H1 (cell line): ENCODE measurements at regions not wholly inside any gene's neighbourhood (a gene's known extent, or its start where the extent isn't known, plus 50 kb on each side); places are given as distances from the start of the nearest gene placed in this dataset.

Experiments used
- ATF2 ChIP-seq: IDR thresholded peaks from 2 replicates; pipeline ENCODE4 v1.6.1; 2012; ENCODE audit warnings: low read length, inconsistent platforms
- BACH1 ChIP-seq: IDR thresholded peaks from 2 replicates; pipeline ENCODE4 v1.6.1; 2012; ENCODE audit warnings: low read length, improper control_type of control experiment
- SP2 ChIP-seq: IDR thresholded peaks from 2 replicates; pipeline ENCODE4 v1.6.1; 2012; ENCODE audit warnings: mild to moderate bottlenecking, low read length, inconsistent platforms
- USF2 ChIP-seq: IDR thresholded peaks from 2 replicates; pipeline ENCODE4 v1.6.1; 2011; ENCODE audit warnings: low read length, improper control_type of control experiment

- TF ChIP-seq USF2: no peak
- TF ChIP-seq BACH1: no peak
- no peak for TF ChIP-seq SP2
- no peak for TF ChIP-seq ATF2
Observed at GRCh38 chr11:91047882-91048281, 825.0 kb upstream of the CHORDC1 start.
